ENCODE measurements at regions not wholly inside any gene's neighbourhood (a gene's known extent, or its start where the extent isn't known, plus 50 kb on each side); places are given as distances from the start of the nearest gene placed in this dataset.
A peak's percentile ranks its signal among the peaks of the same experiment; 100 is the strongest.

DNA sequence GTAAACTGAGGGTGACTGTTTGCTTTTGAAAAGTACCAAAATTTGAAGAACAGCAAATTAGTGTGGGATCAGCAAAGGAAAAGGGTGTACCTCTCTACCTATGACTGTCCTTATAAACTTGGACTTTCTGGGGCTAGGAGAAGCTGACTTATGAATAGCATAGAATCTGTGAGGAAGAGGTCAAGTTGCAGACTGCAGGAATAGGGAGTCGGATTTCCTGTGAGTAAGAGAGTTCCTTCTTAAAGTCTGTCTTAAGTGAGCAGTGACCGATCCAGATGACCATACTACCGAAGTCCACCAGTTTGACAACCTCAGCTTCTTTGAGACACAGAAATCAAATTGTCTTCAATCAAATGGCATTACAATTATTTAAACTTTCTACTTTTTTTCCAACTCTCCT is 708.7 kb downstream of the UTRN start:
- no peak for DNase-seq

DNA sequence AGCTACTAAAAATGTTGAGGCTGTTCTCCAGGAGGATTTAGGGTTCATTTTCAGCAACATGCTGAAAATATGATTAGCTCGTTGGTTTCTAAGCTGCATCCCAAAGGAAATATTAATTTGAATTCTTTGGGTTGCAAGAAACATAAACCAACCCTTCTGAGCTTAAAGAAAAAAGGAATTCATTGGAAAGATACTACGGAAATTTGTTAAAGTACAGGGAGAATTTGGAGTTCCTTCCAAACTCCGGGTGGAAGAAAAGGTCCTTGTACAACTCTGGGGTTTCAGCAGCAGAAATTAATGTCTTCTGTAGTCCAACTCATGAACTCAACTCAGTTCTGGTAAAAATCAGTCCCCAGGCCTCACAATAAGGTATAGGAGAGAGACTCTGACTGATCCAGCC is 712.9 kb downstream of the UTRN start:
- DNase-seq: no peak

DNA sequence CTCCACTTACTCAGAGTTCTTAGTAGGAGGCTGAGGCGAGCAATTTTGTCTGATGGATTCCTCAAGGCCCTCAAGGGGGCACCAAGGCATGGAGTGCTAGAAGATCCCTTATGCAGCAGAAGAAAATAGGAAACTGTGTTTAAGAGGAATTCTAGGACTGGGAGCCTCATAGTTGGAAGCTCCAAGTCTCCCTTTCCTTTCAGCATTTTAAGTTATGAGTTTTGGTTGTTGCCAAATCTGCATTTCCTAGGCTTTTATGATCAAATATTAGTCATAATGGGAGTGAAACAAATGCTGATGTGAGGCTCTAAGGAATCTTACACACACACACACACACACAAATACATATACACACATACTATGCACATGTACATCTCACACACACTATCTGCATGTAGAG is 714.0 kb downstream of the UTRN start:
- no peak for DNase-seq

DNA sequence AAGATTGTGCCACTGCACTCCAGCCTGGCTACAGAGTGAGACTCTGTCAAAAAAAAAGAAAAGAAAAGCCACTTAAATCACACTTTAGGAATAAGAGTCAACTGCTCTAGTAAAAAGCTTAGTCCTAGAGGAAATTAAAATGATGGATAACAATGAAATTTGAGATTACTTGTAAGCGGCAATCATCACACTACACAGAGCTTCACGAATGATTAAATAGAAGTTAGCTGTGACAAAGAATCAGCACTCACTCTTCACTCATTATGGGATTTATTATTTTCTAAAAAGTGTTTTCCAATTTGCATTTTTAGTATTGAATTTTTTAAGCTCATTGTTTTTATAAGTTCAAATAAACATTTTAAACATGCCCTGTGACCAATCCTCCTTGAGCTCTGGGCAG is 718.0 kb downstream of the UTRN start:
- DNase-seq: no peak

DNA sequence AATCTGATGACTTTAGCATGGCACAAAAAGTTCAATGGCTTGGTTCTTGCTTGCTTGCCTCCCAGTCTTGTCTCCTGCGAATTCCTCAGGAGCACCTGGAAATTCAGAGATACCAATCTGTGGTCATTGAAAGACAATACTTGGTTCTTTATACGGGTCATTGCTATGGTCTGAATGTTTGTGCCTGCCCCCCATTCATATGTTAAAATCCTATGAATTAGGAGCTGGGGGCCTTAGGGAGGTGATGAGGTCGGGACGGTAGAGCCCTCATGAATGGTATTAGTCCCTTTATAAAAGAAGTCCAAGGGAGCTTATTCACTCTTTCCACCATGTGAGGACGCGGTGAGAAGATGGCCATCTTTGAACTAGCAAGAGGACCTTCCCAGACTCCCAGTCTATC is 721.8 kb downstream of the UTRN start:
- no peak for DNase-seq

DNA sequence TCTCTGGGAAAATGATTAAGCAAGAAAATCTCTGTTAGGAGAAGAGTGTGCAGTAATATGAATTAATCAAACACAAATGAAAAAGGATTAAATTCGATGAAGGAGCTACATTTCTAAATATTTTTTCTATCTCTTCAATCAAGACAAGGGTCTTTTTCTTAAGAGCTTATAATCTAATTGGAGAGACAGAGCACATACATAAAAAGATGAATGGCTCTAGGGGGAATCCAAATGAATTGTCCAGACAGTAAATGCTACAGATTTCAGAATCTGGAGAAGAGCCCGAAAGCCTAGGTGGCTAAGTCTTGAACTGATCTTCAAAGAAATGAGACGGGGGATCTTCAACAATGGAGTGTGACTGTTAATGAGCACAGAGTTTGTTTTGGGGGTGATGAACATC is 723.6 kb downstream of the UTRN start:
- no peak for DNase-seq

DNA sequence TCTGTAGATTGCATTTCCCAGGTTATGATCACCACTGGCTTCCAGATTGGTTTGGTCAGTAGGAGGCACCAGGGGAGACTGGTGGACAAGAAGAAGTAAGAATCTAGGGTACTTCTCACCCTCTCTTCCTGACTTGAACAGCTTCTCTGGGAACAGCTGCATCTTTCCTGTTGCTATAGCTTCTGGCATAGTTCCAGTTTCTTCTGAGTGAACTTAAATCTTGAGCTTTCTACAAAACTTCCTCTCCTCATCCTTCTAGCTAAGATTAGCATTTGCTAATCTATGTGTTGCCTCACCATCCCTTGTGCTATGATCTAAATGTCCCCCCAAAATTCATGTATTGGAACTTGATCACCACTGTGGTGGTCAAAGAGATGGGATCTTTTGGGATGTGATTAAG is 724.6 kb downstream of the UTRN start:
- no peak for DNase-seq

DNA sequence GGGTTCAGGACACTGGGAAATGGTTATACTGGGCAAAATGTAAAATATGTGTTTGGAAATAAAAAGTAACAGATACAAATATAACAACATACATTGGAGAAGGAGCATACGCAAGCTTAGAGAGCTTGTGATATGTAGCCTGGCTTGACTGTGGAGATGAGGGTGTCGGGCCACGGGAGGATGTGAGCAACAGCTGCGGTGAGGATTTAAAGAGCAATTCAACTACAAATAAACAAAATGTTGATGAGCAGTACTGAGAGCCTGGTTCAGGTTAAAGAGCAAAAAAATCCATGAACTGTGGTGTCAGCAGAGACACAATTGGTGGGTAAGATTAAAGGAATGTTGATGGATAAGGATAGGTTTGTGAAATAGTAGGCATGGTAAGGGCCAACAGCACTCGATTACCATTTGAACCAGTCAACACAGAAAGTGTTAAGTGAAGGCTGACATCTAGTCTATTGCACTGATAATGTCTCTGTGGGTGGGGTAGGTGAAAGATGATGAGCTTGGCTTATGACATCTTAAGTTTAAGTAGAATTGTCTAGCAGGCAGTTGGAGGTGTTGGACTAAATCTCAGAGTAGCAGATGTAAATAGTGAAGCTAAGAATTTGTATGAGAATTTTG is 723.2 kb downstream of the EPM2A start:
- DNase-seq: no peak

DNA sequence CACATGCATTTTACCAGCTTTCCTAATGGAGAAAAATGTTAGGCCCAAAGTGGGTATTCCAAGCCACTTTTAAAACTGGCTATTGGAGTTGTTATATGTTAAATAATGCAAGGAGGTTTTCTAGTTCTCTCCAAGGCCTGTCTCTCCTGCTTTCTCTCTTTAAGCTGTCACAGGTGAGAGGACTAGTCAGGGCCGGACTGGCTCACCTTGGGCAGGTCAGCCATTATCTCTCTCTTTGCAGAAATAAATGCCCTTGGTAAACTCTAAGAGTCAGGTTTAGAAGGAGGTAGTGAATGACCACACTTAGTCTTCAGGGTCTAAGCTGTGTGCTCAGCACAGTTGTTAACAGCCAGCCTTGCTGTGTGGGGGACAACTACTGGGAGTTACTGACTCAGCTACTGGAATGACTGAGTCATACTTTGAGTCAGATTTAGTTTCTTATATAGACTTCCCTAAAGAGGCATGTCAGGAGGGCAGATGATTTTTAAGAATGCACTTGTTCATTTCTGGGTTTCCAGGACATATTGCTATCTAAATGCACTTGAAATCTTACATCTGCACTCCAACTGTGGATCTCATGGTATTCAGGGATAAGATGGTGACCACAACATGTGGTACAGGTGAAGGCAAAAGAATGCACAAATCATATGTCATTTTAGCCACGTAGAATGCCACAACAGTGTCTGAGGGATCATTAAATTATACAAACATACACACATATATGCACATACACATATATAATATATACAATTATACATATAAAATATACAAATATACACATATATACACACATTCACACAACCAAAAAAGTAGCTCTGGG is 719.4 kb downstream of the EPM2A start:
- DNase-seq: peak; percentile 2

DNA sequence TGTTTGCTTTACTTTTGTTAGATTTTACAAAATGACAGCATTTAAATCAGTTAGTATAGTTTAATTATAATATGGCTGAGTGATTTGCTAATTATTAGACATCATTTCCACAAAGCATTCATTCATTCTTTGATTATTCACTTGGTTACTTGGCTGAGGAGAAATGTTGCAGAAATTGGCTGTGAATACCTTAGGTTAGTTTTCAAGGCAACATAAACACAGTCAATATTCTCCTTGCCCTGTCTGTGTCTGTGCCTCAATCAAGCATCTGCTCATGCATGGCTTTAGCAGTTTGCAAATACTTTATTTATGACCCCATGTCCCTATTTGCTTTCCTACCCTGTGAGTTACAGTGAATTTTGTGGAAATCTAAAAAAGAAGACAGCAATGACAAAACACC is 718.3 kb downstream of the EPM2A start:
- no peak for DNase-seq

DNA sequence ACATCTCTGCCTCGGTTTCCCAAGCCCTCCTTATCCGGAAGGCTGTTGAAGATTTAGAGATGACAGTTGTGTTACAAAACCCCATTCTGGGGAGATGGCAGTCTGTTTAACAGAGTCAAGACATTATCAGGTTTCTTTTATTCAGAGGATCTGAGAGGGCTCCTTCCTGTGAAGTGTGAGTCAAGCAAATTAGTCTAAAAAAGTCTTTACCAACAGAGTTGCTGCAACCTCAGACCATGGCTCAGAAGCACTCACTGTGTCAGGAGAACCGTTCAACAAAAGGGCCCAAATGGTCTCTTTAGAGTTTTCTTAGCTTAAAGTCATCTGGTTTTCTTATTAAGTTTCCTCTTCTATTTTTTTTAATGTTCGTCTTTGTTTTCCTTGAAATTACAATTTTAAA is 717.8 kb downstream of the EPM2A start:
- DNase-seq: no peak

DNA sequence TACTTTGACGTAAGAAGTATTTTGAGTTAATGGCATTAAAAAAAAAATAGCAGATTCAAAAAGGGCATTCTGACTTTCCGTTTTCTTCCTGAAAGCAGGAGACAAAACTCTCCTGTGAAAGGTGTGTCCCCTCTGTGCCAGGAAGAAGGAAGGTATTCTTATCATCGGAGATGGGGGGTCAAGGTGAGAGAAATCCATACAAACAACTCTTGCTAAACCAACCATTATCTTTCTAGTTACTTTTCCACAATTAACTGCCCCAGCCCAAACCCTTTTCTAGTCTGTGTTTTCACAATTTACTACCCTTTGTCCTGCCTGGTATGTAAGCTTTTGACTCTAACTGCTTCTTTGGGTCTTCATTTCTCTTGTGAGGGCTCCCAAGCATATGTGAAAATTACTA is 717.3 kb downstream of the EPM2A start:
- DNase-seq: no peak

DNA sequence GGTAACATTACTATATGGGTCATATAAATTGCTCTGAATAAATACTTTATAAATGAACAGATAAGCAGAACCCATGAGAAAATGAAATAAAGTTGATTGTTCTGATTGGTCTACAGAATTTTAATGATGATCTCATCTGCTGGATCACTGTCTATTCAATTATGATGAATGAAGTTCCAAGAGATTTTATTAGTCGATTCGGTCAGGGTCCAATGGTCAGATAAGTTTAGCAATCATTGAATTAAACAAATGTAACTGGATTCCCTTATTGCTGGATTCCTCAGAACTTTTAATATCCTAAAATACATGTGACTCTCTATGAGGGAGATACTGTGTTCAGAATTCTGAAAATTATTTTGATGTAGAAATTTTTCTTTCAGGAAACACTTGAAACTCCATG is 715.2 kb downstream of the EPM2A start:
- no peak for DNase-seq

DNA sequence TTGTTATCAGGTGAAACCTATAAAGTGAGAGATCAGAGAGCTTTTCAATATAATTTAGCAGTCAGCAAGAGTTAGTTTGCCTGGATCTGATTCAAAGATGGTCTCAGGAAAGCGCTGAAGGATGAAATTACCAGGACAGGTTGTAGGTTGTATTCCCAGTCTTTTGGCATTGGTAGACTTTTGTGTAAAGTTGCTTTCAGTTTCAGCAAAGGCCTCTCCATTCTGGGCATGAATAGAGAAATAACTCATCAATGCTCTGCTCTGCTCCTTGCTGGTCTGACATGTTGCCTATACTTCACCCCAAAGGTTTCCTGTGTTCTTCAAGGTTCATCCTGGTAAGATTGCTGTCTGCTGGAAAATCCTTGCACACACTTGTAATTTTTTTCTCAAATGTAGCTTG is 714.8 kb downstream of the EPM2A start:
- no peak for DNase-seq

DNA sequence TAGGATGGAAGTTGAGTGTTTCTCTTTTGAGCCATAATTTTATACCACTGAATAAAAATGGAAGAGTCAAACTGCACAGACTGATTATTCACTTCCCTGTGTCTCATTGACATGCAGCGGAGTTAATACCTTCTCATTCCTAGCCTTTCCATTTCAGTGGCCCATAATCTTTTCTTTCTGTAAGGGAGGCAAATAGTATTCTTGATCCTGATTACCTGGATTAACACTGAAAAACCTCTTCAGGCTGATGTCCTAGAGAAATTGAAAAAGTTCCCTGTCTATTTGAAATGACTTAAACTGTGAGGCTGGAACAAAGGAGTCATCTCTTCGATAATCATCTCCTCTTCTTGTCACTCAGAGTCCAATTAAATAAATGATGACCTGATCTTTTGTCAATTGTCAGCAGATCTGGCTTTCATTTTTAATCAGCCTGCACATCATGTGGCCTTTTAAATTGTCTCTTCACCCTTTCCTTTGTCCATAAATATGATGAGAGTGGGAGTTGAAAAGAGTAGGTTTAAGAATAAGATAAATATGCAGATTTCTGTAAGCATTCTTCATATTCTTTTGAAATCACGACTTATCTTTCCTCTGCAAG is 713.0 kb downstream of the EPM2A start:
- no peak for DNase-seq

DNA sequence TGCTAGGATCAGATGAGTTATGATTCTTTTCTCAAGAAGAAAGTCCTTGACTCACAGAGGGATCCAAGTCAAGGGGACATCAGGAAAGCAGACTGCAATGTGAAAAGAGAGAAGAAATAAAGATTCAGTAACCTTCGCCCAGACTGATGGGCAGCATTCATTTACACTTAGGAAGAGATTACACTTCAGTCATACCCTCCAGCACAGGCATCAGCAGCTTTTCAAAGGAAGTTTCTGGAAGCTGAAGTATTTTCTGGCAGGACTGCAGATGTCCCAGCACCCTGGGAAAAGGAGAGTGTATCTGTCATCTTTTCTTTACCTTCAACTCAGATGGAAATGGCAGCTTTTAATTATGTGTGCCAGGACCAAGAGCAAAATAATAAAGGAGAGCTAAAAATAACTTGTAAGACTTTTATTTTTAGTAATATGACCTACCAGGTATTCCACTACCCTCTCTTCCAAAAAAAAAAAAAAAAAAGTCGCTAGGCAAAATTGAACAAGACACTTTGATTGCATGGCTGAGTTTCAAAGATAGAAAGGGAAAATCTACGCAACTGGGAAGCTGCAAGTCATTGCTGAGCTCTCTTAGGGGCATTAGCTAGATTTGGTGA is 712.1 kb downstream of the EPM2A start:
- DNase-seq: no peak

DNA sequence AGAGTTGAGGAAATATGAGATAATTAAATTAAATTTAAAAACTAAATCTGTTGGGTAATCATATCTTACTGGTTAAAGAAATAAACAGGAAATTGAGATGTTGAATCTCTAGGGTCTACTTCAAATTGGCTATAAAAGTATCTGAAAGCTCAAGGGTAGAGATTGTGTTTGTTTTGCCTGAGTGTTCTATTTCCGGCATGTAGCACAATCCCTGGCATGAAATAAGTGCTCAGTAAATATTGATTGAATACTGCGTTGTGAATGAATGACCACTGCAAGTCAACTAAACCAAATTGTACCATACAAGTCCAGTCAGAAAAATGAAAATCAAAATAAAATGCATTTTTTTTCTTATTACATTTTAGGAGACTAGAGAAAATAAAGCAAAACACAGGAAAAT is 709.8 kb downstream of the EPM2A start:
- no peak for DNase-seq

DNA sequence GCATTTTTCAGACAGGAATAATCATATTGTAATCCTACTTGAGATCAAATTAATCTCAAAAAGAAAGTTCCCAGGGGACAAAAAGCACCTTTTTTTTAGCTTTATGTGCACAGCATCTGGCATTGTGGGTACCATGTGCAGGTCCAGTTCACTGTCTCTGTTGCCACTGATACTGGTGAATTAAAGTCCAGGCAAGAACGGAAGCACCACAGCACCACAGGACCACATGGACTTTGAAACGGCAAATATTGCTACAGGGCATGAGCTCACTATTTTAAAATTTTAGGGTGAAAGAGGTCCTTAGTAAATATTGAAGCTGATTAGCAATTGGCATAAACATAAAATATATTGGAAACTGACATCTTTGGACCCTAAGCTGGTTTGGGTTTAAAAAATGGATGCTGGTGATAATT is 709.0 kb downstream of the EPM2A start:
- no peak for DNase-seq

DNA sequence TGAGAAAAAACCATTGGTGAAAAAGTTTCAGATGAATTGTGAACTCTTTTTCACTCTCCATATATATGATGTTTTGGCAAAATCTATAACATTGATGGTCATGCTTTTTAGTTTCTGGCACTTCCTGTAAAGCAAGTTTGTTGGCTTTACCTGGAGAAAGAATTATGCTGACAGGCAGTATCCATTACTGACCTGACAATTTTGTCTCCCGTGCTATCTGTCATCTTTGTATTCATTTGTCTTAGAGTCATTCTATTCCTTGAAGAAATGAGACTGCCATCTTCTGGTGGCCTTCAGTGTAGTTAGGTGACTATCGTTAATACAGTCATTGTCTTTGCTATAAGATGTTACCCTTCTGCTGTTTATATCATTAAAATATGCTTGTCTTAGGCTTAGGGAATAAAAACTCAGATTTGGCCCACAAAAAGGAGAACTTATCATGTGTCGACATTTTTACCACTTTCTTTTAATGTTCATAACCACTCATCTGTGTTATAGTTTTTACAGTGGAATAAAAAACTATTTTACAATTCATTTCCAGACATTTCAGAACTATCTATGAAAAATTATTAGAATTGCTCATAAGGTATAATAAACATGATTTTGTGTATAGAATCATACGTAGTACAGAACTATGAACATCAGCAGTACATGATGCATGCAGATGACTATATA is 707.0 kb downstream of the EPM2A start:
- DNase-seq: peak; percentile 15

DNA sequence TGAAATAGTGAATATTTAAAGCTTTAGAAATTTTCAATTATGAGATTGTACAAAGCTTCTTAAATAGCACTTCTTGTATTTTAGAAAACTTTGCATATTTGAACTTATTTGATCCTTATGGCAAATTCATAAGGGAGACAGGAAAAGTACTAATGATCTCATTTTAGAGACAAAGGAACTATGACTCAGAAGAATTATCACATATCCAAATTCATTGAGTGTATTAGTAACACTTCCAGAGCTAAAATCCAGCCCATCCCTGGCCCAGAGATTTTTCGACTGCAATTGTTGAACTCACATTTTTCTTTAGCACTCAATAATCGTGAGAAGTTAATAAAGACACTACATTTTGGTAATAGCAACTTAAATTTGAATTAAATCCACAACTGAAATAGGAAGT is 704.3 kb downstream of the EPM2A start:
- DNase-seq: no peak

DNA sequence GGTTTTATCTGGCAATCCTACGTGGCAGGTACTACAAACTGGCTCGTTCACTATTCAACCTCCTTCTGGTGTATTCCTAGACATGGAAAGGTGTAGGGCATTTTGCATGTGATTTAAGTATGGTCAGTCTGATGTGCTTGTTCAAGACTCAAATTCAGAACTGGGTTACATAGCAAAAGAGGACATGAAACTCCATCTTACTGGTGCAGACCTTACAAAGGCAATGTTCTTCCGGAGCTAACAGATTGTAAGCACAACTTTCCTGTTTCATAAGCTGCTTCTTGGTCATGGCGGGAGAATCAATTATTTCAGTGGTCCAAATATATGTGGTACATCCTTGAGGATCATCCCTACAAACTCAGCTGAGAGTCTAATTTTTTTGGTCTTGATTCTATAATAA is 703.4 kb downstream of the EPM2A start:
- no peak for DNase-seq

DNA sequence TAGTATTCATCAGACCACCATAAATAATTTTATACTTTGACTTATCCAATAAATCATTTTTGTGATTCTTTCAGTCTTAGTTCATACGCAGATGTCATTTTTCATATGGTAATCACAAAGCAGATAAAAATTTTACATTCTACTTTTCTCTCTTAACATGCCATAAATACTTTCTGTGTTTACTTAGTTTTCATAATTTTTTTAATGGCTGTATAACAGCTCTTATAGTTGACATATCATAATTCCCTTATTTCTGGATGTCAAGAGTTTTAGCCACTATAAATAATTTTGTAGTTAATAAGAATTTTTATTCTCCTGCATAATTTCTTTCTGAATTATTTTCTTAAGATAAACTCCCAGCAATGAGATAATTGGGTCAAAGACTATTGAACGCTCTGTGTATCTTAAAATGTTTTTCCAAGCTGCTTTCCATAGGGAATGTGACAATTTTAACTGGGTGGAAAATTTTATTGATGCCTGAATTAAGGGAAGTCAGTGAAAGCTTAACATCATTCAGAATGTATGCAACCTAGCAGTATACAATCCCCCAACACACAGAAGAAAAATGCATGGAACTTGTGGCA is 702.7 kb downstream of the EPM2A start:
- DNase-seq: no peak

DNA sequence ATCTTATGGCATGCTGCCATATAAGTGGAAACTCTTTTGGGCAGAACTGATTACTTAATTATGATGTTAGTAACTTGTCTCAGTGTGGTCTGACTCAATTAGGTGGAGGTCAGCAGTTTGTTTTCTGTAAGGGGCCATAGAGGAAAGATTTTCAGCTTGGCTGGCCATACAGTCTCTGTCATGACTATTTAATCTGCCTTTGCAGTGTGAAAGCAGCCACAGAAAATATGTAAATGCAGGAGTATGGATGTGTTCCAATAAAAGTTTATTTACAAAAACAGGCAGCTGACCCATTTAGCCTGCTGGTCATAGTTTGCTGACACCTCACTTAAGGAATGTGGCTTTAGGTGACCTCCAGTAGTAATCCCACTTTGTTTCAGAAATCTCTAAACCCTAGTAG is 700.7 kb downstream of the EPM2A start:
- no peak for DNase-seq
